ENCODE measurements at regions not wholly inside any gene's neighbourhood (a gene's known extent, or its start where the extent isn't known, plus 50 kb on each side); places are given as distances from the start of the nearest gene placed in this dataset.

DNA sequence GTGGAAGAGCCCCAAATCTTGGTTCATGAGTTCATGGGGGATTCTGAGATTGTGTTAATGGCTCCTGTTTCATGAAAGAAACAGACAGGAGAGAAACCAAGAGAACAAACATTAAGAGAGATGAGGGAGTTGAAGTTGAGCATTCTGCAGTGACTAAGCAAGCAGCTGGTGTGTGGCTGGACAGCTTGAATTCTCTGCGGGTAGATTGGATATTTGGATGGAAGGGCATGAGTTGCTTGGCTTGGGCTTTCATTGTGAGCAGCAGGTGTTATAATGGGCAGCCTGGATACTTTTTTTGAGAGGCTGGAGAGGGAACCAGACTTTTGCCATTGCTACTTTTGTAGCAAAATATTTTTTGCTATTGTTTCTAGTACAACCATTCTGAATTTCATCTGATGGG is 346.8 kb upstream of the SATB1 start:
- no peak for DNase-seq

DNA sequence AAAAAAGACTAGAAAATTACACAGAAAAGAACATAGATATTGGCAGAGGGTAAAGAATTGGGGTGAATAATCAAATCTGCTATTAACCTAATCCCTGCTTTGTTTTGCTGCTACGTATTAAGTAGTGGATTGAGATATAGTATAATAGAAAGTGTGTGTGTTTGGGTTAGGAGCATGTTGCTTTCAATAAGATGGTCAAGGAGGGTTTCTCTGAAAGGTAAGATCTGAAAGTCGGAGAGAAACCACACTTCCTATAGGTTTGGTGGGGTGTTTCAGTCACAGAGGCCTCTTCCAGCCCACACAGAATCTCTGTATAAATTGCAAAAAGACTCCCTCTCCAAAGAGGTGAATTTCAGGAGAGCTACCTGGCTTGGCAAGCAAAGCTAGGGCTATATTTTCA is 345.7 kb upstream of the SATB1 start:
- no peak for DNase-seq

DNA sequence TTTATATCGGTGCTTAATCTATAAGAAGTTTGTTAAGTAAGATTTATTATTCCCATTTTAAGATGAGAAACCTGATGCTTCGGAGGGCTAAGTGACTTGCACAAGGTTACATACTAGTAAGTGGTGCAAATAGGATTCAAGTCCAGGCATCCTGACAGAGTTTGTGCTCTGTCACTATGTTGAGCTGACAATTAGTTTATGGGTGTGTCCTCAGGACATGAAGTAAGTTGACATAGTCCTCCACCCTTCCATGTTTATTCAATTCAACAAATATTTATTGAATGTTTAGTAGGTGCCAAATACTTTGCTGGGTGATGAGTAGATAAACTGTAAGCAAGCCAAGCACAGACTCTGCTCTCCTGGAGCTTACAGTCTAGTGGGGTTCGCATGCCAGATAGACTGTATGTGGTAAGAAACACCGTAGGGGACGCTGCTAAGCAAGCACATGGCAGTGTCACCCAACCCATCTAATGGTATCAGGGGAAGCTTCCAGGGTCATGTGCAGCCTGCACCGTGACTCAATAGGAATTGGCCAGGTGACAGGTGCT is 342.7 kb upstream of the SATB1 start:
- no peak for DNase-seq

DNA sequence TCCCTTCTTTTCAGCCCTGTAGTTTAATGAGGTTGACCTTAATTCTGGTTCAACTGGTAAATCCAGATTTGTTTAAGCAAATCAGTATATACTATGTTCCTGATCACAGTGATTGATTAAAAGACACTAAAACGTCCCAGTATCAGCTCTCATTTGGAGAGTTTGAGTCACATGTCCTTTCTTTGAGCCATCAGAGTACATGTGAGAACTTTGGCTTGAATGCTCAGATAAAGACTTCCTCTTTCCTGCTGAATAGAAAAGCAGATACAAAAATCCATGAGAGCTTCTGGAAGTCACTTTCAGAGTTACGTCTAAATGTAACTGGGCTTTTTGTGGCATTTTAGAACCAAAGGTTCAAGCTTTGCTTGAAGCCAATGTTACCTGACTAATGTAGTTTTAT is 341.8 kb upstream of the SATB1 start:
- no peak for DNase-seq

GRCh38 chr3:18765662-18766061 is 340.5 kb upstream of the SATB1 start:
- no peak for DNase-seq

- no peak for DNase-seq
Measured at GRCh38 chr3:18765161-18765560, 340.0 kb upstream of the SATB1 start.

GRCh38 chr3:18761530-18761929 is 336.4 kb upstream of the SATB1 start:
- DNase-seq: no peak

DNA sequence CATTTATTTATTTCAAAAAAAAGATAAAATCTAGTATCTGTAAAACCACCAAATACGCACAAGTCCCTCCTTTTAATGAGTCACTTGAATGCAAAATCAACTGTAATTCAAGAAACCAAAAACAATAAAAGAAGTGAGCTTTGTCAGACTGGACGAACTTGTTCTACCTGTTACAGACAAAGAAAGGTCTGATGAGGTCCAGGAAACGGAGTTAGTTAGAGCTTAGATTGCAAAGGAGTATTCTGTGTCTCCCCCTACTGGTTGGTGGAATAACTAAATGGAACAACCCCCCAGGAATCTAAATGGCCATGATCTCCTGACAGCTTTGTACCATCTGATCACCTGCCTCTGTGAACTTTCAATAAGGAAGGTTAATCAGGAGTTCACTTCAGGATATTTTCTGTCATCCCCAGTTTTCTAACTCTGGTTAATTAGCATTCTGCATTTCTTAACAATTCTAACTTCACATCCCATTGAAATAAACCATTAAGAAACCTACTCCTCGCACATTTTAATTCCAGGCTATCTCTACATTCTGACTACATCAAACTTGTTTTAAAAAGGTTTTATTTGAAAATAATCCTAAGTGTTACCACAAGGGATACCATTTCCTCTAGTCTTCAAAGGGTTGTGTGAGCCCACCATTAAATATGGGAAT is 333.0 kb upstream of the SATB1 start:
- peak; percentile 65 for DNase-seq

DNA sequence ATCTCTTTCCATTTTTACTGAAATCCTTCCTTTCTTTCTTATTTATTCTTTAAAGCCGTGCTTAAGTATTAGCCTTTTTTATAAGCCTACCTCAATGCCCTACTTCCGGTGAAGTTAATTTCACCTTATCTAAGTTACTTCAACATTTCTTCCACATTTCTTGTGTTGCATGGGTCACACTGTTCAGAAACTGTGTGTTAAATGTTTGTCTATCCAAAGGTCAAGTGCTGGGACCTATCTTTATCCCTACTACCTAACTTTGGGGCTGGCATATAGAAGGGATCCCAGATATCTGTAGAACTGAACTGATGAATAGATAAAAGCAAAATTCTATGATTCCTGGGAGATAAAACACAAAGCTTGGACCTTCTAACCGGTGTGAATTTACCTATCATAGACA is 332.3 kb upstream of the SATB1 start:
- DNase-seq: no peak

DNA sequence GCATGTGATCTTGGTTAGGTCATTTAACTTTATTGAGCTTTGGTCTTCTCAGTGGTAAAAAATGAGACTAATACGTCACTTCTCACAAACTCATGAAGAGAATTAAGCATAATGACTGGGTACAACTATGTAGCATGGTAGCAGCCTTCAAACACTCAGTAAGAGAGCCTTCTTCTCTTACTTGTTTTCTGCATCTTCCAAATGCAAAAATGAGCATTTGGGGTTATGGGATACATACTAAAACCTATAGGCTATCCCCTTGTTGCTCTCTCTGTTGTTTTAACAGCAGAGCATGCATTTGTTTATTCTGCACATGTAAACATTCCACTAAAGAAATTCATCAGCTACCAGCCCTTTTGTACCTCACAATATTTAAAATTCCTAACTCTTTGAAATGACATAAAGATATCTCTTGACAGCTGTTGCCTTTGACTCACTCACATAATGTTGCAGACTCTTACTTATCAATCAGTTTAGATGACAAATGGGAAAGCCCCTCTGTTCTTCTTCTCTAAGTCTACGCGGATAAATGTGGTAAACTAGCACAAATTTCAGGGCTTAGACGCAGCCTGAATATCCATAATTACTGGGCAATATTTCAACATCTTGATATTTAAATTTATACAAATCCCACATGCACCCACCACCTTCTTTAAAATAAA is 327.3 kb upstream of the SATB1 start:
- DNase-seq: no peak

- no peak for DNase-seq
Measured at GRCh38 chr3:18751514-18751913, 326.4 kb upstream of the SATB1 start.

DNA sequence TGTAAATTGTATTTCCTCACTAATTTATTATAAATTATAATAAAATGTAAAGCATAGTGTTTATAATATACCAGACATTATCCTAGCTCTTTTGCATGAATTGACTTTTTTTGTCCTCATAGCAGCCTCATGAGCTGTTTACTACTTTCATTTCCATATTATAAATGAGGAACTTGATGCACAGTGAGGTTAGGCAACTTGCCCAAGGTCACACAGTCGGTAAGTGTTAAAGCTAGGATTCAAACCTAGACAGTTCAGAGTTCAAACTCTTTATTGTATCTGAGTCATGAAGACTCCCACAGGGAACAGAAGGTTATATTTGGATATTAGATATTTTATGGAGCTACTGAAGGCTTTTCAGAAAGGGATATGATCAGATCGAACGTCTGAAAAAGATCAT is 322.2 kb upstream of the SATB1 start:
- no peak for DNase-seq

DNA sequence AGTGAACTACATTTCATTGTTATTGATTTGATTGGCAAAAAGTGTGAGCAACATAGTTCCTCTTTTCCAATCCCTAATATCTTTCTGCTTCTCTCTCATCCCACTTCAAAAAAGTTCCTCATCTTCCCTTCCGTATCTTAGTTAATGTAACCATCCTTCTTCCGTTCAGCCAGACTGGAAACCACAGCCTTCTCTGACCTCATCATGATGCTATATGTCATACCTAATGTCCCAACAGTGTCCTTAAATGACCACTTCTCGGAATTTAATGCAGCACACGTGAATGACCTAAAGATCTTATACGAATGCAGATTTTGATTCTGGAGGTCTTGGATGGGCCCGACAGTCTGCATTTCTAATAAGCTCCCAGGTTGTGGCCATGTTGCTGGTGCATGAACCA is 320.3 kb upstream of the SATB1 start:
- peak; percentile 32 for DNase-seq

- no peak for DNase-seq
Measured at GRCh38 chr3:18744472-18744871, 319.3 kb upstream of the SATB1 start.

DNA sequence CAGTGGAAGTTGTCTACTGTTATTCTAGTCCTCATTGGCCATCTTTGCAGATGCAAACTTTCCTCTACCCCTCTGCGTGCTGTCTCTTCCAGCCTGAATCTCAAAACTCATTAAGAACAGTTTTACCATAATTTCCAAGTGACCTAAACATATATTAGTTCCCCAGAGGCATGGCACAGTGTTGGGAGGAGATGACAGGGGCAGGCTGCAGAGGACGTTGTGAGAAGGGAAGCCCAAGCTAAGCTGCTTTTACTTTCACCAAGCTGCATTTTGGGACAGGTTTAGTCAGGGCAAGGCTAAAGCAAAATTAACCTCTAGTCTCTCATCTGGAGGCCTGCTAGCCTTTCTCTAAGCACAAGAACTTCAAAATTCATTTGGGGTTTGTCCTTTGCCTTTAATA is 318.6 kb upstream of the SATB1 start:
- no peak for DNase-seq

DNA sequence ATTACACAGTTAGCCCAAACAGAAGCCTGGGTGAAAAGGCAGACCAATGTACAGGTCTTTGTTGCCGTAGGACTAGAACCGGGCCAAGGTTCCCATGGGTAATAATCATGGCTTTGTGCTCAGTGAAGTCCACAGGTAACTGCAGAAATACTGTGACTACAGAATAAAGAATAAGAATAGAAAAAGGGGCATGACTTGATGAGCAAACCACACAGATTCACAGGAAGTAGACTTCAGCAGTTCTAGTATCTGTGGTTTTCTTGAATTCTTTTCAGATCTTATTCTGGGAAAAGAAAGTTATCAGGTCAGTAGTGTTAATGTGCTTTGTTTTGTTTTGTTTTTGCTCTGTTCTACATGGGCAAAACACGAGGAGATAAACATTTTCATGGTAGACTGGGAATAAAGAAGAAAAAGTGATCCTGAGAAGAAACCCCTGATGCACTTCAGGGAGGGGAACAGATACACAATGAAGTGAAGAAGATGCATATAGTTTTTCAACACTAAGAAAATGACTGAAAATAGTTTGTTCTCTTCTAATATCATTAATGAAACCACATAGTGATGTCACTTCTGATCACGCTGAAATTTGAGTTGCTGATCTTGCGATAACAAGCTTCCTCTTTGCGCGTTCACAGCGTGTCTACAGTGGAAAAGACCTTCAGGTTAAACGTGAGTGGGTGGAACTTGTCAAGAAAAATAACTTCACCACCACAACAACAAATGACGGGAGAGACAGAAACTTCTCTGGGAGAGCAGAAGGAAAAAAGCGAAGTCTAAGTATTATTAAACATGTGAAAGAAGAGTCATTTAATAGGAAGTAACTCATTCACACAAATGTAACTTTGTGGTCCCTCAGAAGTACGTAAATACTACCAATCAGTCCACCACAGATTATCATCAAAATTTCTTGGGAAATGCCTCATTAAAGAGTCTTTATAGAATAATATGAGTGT is 315.8 kb upstream of the SATB1 start:
- DNase-seq: no peak

DNA sequence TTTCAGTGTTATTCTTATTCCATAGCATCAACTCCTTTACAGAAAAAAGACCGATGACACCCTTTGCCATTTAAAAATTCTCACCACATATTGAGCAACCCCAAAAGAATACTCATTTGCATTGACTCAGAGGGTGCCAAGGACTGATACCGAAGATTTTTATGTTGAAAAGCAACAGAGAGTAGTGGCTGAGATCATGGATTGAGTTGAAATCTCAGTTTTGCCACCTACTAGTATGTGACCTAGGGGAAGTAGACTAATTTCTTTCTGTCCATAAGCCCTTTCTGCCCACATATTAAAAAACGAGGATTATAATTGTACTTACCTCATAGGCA is 313.9 kb upstream of the SATB1 start:
- no peak for DNase-seq

- no peak for DNase-seq
Measured at GRCh38 chr3:18738393-18739098, 313.4 kb upstream of the SATB1 start.

GRCh38 chr3:18735005-18735404 is 309.9 kb upstream of the SATB1 start:
- DNase-seq: no peak

- no peak for DNase-seq
Measured at GRCh38 chr3:18734309-18734708, 309.2 kb upstream of the SATB1 start.

GRCh38 chr3:18732474-18732873 is 307.3 kb upstream of the SATB1 start:
- no peak for DNase-seq

DNA sequence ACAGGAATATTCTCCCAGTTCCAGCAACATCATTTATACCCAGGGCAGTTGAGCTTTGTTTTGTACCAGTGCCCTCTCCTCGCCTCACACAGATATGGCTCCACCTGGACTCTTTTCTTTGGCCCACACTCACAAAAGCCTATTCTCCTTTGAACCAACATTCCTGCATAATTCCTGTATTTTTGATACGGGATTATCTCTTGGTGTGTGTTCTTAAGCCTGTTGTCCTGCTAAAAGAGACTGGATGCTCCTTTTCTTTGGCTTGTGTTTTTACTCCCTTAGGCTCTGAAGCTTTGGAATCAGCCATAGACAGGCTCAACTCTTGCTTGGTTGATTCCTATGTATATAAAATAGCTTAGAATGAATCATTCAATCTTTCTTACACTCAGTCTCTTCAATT is 305.4 kb upstream of the SATB1 start:
- no peak for DNase-seq

GRCh38 chr3:18729671-18730070 is 304.5 kb upstream of the SATB1 start:
- no peak for DNase-seq

Data from GDM1 (cell line).